ENCODE measurements at regions not wholly inside any gene's neighbourhood (a gene's known extent, or its start where the extent isn't known, plus 50 kb on each side); places are given as distances from the start of the nearest gene placed in this dataset.

DNA sequence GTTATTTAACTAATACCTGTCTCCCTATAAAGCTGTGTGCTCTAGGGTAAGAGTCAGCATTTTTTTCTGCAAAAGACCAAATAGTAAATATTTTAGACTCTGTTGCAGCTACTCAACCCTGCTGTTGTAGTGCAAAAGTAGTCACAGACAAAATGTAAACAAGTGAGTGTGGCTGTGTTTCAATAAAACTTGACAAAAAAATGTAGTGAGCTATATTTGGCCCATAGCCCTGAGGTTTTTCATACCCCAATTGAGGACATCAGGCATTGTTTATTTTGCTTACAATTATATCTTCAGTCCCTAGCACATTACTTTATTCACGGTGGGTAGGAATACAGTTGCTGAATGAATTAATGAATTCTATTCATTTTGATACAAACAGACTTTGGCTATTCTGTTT lies 58.7 kb upstream of the TBC1D5 start:
- ChIA-PET CTCF (no interaction called here), POLR2A (no interaction called here)
- no peak for DNase-seq (ENCODE audit: extremely low spot score)
- TF ChIP-seq L3MBTL2 (conservative IDR thresholded peaks at IDR 0.05) = no peak
- TF ChIP-seq BHLHE40 (IDR thresholded peaks at IDR 0.05; ENCODE audit: borderline replicate concordance) = no peak
- TF ChIP-seq FOXA1 (IDR thresholded peaks at IDR 0.05) = no peak
- no peak for TF ChIP-seq NFRKB (IDR thresholded peaks at IDR 0.05)
- no peak for TF ChIP-seq CTBP1 (IDR thresholded peaks at IDR 0.05; ENCODE audit: borderline replicate concordance)
- TF ChIP-seq ELF4 (IDR thresholded peaks at IDR 0.05) = no peak
- TF ChIP-seq SP1 (IDR thresholded peaks at IDR 0.05) = no peak
- TF ChIP-seq SUZ12 (IDR thresholded peaks at IDR 0.05) = no peak
- no peak for TF ChIP-seq HDGF (IDR thresholded peaks at IDR 0.05; ENCODE audit: borderline replicate concordance)
- TF ChIP-seq TARDBP (IDR thresholded peaks at IDR 0.05) = no peak

GRCh38 chr3:17800232-17800631 lies 57.8 kb upstream of the TBC1D5 start:
- DNase-seq (ENCODE audit: extremely low spot score) = no peak
- ChIA-PET POLR2A (no interaction called here), CTCF (interaction anchor here (0.9 kb wide), 1 partner anchor 16 kb away, joined by 4 read pairs; no protein-coding TSS in a partner anchor)
- TF ChIP-seq ELF4 (IDR thresholded peaks at IDR 0.05) (no peak), HDGF (IDR thresholded peaks at IDR 0.05; ENCODE audit: borderline replicate concordance) (no peak), TARDBP (IDR thresholded peaks at IDR 0.05) (no peak), ARNT (IDR thresholded peaks at IDR 0.05) (no peak), PKNOX1 (IDR thresholded peaks at IDR 0.05) (no peak), BHLHE40 (IDR thresholded peaks at IDR 0.05; ENCODE audit: borderline replicate concordance) (no peak), CTBP1 (IDR thresholded peaks at IDR 0.05; ENCODE audit: borderline replicate concordance) (no peak), FOXM1 (IDR thresholded peaks at IDR 0.05; ENCODE audit: borderline replicate concordance) (no peak), FOXK2 (IDR thresholded peaks at IDR 0.05) (no peak), SP1 (IDR thresholded peaks at IDR 0.05) (no peak), NFRKB (IDR thresholded peaks at IDR 0.05) (no peak), SUZ12 (IDR thresholded peaks at IDR 0.05) (no peak), L3MBTL2 (conservative IDR thresholded peaks at IDR 0.05) (no peak), FOXA1 (IDR thresholded peaks at IDR 0.05) (no peak), LEF1 (IDR thresholded peaks at IDR 0.05; ENCODE audit: borderline replicate concordance) (no peak), ZNF384 (IDR thresholded peaks at IDR 0.05) (no peak)

GRCh38 chr3:17799312-17799711 lies 56.9 kb upstream of the TBC1D5 start:
- TF ChIP-seq LEF1 (IDR thresholded peaks at IDR 0.05; ENCODE audit: borderline replicate concordance) (no peak), FOXM1 (IDR thresholded peaks at IDR 0.05; ENCODE audit: borderline replicate concordance) (no peak), NFRKB (IDR thresholded peaks at IDR 0.05) (no peak), ELF4 (IDR thresholded peaks at IDR 0.05) (no peak), ZNF384 (IDR thresholded peaks at IDR 0.05) (no peak), L3MBTL2 (conservative IDR thresholded peaks at IDR 0.05) (no peak), HDGF (IDR thresholded peaks at IDR 0.05; ENCODE audit: borderline replicate concordance) (no peak), PKNOX1 (IDR thresholded peaks at IDR 0.05) (no peak), BHLHE40 (IDR thresholded peaks at IDR 0.05; ENCODE audit: borderline replicate concordance) (no peak), SP1 (IDR thresholded peaks at IDR 0.05) (no peak), SUZ12 (IDR thresholded peaks at IDR 0.05) (no peak), CTBP1 (IDR thresholded peaks at IDR 0.05; ENCODE audit: borderline replicate concordance) (no peak), ARNT (IDR thresholded peaks at IDR 0.05) (no peak), FOXK2 (IDR thresholded peaks at IDR 0.05) (no peak), FOXA1 (IDR thresholded peaks at IDR 0.05) (no peak), TARDBP (IDR thresholded peaks at IDR 0.05) (no peak)
- POLR2A ChIA-PET = no interaction called here
- CTCF ChIA-PET = interaction anchor here (0.9 kb wide), 1 partner anchor 15 kb away, joined by 4 read pairs; no protein-coding TSS in a partner anchor

DNA sequence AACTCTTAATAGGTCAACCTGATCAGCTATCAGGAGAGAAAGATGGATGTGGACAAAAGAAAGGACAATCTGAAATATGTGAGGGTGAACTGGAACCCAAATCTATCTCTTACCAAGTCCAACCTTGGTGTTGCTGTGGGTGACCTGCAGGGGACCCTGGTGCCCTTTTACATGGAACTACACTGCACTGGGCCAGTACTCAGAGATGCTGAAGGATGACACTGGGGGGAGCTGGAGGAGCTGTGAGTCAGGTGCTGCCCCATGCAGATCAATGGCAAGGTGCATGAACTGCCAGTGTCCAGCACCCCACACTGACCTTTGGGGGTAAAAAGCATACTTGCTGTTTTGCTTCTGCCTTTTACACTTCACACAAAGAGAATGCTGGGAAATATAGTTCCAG lies 55.6 kb upstream of the TBC1D5 start:
- no peak for TF ChIP-seq SUZ12 (IDR thresholded peaks at IDR 0.05)
- no peak for TF ChIP-seq ELF4 (IDR thresholded peaks at IDR 0.05)
- TF ChIP-seq L3MBTL2 (conservative IDR thresholded peaks at IDR 0.05) = no peak
- no peak for TF ChIP-seq LEF1 (IDR thresholded peaks at IDR 0.05; ENCODE audit: borderline replicate concordance)
- no peak for TF ChIP-seq ZNF384 (IDR thresholded peaks at IDR 0.05)
- no peak for TF ChIP-seq BHLHE40 (IDR thresholded peaks at IDR 0.05; ENCODE audit: borderline replicate concordance)
- TF ChIP-seq NFRKB (IDR thresholded peaks at IDR 0.05) = no peak
- no peak for TF ChIP-seq TARDBP (IDR thresholded peaks at IDR 0.05)
- no peak for TF ChIP-seq FOXM1 (IDR thresholded peaks at IDR 0.05; ENCODE audit: borderline replicate concordance)
- TF ChIP-seq FOXK2 (IDR thresholded peaks at IDR 0.05) = no peak
- TF ChIP-seq SP1 (IDR thresholded peaks at IDR 0.05) = no peak
- no peak for TF ChIP-seq PKNOX1 (IDR thresholded peaks at IDR 0.05)
- TF ChIP-seq HDGF (IDR thresholded peaks at IDR 0.05; ENCODE audit: borderline replicate concordance) = no peak
- no peak for TF ChIP-seq CTBP1 (IDR thresholded peaks at IDR 0.05; ENCODE audit: borderline replicate concordance)
- no peak for TF ChIP-seq FOXA1 (IDR thresholded peaks at IDR 0.05)
- ChIA-PET POLR2A (no interaction called here), CTCF (interaction anchor here (0.6 kb wide), 1 partner anchor 43 kb away, joined by 4 read pairs; no protein-coding TSS in a partner anchor)
- no peak for DNase-seq (ENCODE audit: extremely low spot score)

More at GRCh38 chr3:17799312-17799711, 56.9 kb upstream of the TBC1D5 start:
- no peak for DNase-seq (ENCODE audit: extremely low spot score)

DNA sequence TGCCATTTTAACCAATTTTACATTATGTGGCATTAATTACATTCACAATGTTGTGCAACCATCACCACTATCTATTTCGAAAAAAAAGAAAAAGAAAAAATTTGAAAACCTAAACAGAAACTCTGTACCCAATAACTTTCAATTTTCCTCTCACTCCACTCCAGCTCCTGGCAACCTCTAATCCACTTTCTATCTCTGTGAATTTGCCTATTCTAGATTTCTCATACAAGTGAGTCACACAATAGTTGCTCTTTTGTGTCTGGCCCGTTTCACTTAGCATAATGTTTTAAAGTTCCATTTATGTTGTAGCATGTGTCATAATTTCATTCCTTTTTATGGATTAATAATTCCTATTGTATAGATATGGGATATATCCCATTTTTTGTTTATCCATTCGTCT lies 53.3 kb upstream of the TBC1D5 start:
- DNase-seq (ENCODE audit: extremely low spot score) = no peak
- CTCF ChIA-PET = no interaction called here
- POLR2A ChIA-PET = no interaction called here
- no peak for TF ChIP-seq PKNOX1 (IDR thresholded peaks at IDR 0.05)
- no peak for TF ChIP-seq CTBP1 (IDR thresholded peaks at IDR 0.05; ENCODE audit: borderline replicate concordance)
- no peak for TF ChIP-seq L3MBTL2 (conservative IDR thresholded peaks at IDR 0.05)
- no peak for TF ChIP-seq ZNF384 (IDR thresholded peaks at IDR 0.05)
- TF ChIP-seq SUZ12 (IDR thresholded peaks at IDR 0.05) = no peak
- no peak for TF ChIP-seq LEF1 (IDR thresholded peaks at IDR 0.05; ENCODE audit: borderline replicate concordance)
- TF ChIP-seq FOXK2 (IDR thresholded peaks at IDR 0.05) = no peak
- TF ChIP-seq FOXM1 (IDR thresholded peaks at IDR 0.05; ENCODE audit: borderline replicate concordance) = no peak

Measured in HEK293T (cell line).